Calu3 (cell line): ENCODE measurements at regions not wholly inside any gene's neighbourhood (a gene's known extent, or its start where the extent isn't known, plus 50 kb on each side); places are given as distances from the start of the nearest gene placed in this dataset.

Experiments used
- BruUV-seq: library from RNA; stranded (reverse); fragments of 400-500 nt; replicated peaks from 2 replicates; lab custom pipeline; 2021; lab: Mats Ljungman, UMichigan
- CTCF ChIA-PET: fragments of 300-600 bp; sonication (Branson Sonifier 250); formaldehyde crosslinking; loops from one replicate; lab custom pipeline; 2022; ENCODE audit warnings: antibody characterized with exemption; lab: Charles Lee
- DNase-seq: peaks from one replicate; pipeline ENCODE4 v3.0.0; 2022
- H3K27ac Mint-ChIP-seq: one replicate; pipeline ENCODE4 v1.8.0; 2022; ENCODE audit warnings: mixed read lengths; ENCODE audit not compliant: unreplicated experiment
- H3K27me3 Mint-ChIP-seq: one replicate; pipeline ENCODE4 v1.8.0; 2022; ENCODE audit warnings: mixed read lengths; ENCODE audit not compliant: unreplicated experiment
- H3K36me3 Mint-ChIP-seq: one replicate; pipeline ENCODE4 v1.8.0; 2022; ENCODE audit warnings: mild to moderate bottlenecking, moderate library complexity, mixed read lengths; ENCODE audit not compliant: insufficient read depth, unreplicated experiment
- H3K4me1 Mint-ChIP-seq: one replicate; pipeline ENCODE4 v1.8.0; 2022; ENCODE audit warnings: mild to moderate bottlenecking, low read depth, mixed read lengths; ENCODE audit not compliant: unreplicated experiment
- H3K4me3 Mint-ChIP-seq: one replicate; pipeline ENCODE4 v1.8.0; 2022; ENCODE audit warnings: mild to moderate bottlenecking, low read depth, moderate library complexity, mixed read lengths; ENCODE audit not compliant: unreplicated experiment
- H3K9me3 Mint-ChIP-seq: one replicate; pipeline ENCODE4 v1.8.0; 2022; ENCODE audit warnings: low read depth, mixed read lengths; ENCODE audit not compliant: unreplicated experiment
- intact Hi-C: fragments of 100-400 bp; cut with micrococcal nuclease; formaldehyde crosslinking; loops from one replicate; pipeline ENCODE4 v1.10.0; 2022; ENCODE audit not compliant: unreplicated experiment
- TF ChIP-seq, protein P1 (sequence below): fragments of 200-600 bp; IDR thresholded peaks from one replicate; pipeline ENCODE4 v1.8.0; 2022; ENCODE audit warnings: antibody characterized with exemption; ENCODE audit not compliant: unreplicated experiment

DNA sequence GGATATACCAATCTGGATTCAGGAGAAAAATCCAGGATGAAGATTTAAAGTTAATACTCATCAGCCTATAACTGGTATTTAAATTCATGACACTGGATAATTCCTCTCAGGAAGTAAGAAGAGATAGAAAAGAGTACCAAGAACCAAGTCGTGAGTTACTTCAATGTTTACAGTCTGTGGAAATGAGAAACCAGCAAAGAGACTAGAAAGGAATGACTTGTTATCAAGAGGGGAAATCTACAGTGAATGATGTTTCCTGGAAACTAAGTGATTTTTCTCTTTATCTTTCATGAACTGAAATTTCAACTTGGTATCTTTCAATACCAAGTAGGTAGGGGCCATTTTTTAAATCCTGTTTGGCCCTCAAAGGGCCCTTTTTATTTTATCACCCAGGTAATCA, 217.9 kb upstream of the AFF2 start:
- BruUV-seq = no TSS peak
- intact Hi-C loops = no loop called here
- CTCF ChIA-PET = no interaction called here
- no peak for DNase-seq
- TF ChIP-seq, protein P1, sequence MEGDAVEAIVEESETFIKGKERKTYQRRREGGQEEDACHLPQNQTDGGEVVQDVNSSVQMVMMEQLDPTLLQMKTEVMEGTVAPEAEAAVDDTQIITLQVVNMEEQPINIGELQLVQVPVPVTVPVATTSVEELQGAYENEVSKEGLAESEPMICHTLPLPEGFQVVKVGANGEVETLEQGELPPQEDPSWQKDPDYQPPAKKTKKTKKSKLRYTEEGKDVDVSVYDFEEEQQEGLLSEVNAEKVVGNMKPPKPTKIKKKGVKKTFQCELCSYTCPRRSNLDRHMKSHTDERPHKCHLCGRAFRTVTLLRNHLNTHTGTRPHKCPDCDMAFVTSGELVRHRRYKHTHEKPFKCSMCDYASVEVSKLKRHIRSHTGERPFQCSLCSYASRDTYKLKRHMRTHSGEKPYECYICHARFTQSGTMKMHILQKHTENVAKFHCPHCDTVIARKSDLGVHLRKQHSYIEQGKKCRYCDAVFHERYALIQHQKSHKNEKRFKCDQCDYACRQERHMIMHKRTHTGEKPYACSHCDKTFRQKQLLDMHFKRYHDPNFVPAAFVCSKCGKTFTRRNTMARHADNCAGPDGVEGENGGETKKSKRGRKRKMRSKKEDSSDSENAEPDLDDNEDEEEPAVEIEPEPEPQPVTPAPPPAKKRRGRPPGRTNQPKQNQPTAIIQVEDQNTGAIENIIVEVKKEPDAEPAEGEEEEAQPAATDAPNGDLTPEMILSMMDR = no peak
- no peaks in the 10 kb centered on the region for H3K36me3 Mint-ChIP-seq
- no peaks in the 10 kb centered on the region for H3K4me1 Mint-ChIP-seq
- no peak overlapping the region for H3K27ac Mint-ChIP-seq
- no peak overlapping the region for H3K4me3 Mint-ChIP-seq
- no peaks in the 10 kb centered on the region for H3K9me3 Mint-ChIP-seq
- no peaks in the 10 kb centered on the region for H3K27me3 Mint-ChIP-seq

DNA sequence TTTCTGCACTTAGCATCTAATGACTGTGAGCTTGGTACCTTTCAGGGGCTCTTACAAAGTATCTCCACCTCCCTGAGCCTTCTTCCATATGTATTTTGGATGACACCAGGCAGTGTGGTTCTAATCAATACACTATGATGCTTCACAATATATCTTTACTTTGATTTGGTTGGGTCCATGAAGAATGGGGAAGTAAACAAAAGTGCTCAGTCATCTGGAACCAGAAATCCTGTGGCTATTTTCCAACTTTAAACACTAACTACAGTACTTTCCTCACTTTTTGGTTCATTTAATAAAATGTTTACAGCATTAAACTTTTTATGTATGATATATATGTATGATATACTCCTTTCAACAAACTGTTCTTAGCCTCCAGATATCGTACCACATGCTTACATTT, 216.4 kb upstream of the AFF2 start:
- no peak overlapping the region for H3K27ac Mint-ChIP-seq
- CTCF ChIA-PET = no interaction called here
- intact Hi-C loops = no loop called here
- no peaks in the 10 kb centered on the region for H3K27me3 Mint-ChIP-seq
- H3K9me3 Mint-ChIP-seq = peaks cover 2% of the 10 kb centered on the region
- H3K4me1 Mint-ChIP-seq = no peaks in the 10 kb centered on the region
- DNase-seq = no peak
- TF ChIP-seq, protein P1 = no peak
- no peak overlapping the region for H3K4me3 Mint-ChIP-seq
- BruUV-seq = no TSS peak
- no peaks in the 10 kb centered on the region for H3K36me3 Mint-ChIP-seq

DNA sequence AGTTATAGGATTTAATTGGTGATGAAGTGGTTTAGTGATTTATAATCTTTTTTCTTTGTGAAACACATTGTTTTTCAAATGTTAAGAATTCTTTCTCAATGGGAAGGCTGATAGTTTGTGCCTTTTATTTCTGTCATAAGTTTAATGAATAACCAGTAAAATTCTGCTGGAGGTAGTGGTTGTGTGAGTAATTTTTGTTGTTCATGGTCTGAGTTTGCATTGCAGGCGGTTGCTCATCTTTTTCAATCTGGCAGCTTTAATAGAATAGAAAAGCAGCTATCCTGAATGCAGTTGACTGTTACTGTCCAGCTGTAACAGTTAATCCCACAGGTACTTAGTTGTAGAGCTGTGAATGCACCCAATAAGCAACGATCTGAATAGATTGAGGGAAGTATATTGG, 215.6 kb upstream of the AFF2 start:
- BruUV-seq = no TSS peak

DNA sequence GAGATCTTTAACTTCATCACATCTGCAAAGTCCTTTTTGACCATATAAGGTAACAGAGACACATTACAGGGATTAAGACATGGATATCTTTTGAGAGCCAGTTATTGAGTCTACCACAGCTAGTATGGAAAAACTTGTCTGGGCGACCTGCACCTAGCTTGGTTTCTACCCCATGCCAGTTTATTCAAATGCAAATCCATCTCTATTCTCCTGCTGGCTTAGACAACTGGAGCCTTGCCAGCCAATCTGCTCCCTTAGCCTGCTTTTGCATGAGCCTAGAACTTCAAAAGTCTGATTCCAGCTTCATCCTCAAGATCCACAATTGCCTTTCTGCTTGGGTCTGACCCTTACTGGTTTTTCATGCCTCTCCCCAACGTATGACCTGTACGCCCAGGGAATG, 212.0 kb upstream of the AFF2 start:
- TF ChIP-seq, protein P1 = no peak
- CTCF ChIA-PET = no interaction called here
- intact Hi-C loops = no loop called here
- DNase-seq = no peak
- Mint-ChIP-seq H3K36me3 (no peaks in the 10 kb centered on the region), H3K9me3 (peaks cover 8% of the 10 kb centered on the region), H3K27ac (no peak overlapping the region), H3K4me3 (no peak overlapping the region), H3K27me3 (no peaks in the 10 kb centered on the region), H3K4me1 (no peaks in the 10 kb centered on the region)
- BruUV-seq = no TSS peak

More for the DNA sequence above, 215.6 kb upstream of the AFF2 start:
- Mint-ChIP-seq H3K4me1 (no peaks in the 10 kb centered on the region), H3K27me3 (no peaks in the 10 kb centered on the region), H3K4me3 (no peak overlapping the region), H3K9me3 (peaks cover 2% of the 10 kb centered on the region), H3K27ac (no peak overlapping the region), H3K36me3 (no peaks in the 10 kb centered on the region)
- CTCF ChIA-PET = no interaction called here
- DNase-seq = no peak
- TF ChIP-seq, protein P1 = no peak
- intact Hi-C loops = loop anchor here (1.0 kb wide), 1 partner anchor 13 kb away; no protein-coding TSS in a partner anchor
